ENCODE measurements at regions not wholly inside any gene's neighbourhood (a gene's known extent, or its start where the extent isn't known, plus 50 kb on each side); places are given as distances from the start of the nearest gene placed in this dataset.

DNA sequence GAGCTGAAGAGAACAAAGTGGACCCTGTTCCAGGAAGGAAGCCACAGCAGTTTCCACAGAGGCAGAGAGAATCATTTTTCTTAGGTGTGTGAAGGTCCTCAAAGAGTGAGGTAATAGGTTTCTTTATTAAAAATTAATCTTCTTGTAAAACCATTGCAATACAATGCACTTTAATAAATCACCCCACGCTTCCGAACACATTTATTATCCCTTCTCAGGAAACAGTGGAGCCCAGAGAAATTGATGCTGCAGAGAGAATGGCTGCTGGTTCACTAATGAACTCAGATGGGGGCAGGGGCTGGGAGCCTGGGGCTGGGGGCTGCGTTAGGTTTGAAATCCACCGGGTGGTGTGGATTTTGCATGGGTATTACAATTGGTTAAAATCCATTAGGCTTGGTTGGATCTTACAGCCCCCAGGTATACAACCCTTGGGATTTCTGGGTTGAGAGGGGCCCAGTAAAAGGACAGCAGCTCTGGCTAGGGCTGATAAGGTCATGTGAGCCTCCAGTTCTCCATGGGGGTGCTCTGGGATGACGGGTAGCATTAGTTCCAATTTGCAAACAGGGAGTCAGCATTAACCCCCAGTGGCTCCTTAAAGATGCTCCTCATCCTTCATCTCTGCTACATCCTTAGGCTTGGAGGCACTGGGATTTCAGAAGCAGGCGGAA is 718.1 kb upstream of the EEF2KMT start:
- POLR2A ChIA-PET (ENCODE audit: unreplicated experiment) = no interaction called here
- ATAC-seq (ENCODE audit: low read depth) = no peak

More for the DNA sequence above, 718.1 kb upstream of the EEF2KMT start:
- no TSS peak for BruUV-seq (replicated peaks)
- intact Hi-C loops (cut with micrococcal nuclease) (no loop called here), dilution Hi-C loops (cut with HindIII; ENCODE audit: low sequenced_read_pairs, unreplicated experiment) (no loop called here), in situ Hi-C loops (cut with MboI; ENCODE audit: low sequenced_read_pairs) (no loop called here)
- H3K9me3 ChIP-seq (ENCODE audit: control insufficient read depth, insufficient read depth, low read length) = peaks cover 22% of the 10 kb centered on the region
- H2BK120ac ChIP-seq (ENCODE audit: low read depth, low read length) = no peak overlapping the region
- WGBS, 2 experiments (ENCODE audit: extremely low coverage in 2 of 2, insufficient read length in 1 of 2) = no CpG with 5 or more reads among the region's 6 CpGs
- H3K18ac ChIP-seq (ENCODE audit: low read depth, low read length) = no peak overlapping the region
- no peaks in the 10 kb centered on the region for H3K79me1 ChIP-seq (ENCODE audit: low read depth in 1 of 2, low read length in 2 of 2)
- no peaks in the 10 kb centered on the region for H3K27me3 ChIP-seq (ENCODE audit: control insufficient read depth, insufficient read depth, low read length)
- no peaks in the 10 kb centered on the region for H3K9me1 ChIP-seq (ENCODE audit: insufficient read depth, low read length)
- H2AK5ac ChIP-seq (ENCODE audit: low read depth, low read length) = no peak overlapping the region
- H2AFZ ChIP-seq (replicated peaks; ENCODE audit: low read length, poor library complexity) = no peak overlapping the region
- H2AK9ac ChIP-seq (replicated peaks; ENCODE audit: low read depth, low read length, poor library complexity) = no peak overlapping the region
- no peak overlapping the region for H4K91ac ChIP-seq (ENCODE audit: insufficient read depth, low read depth, low read length)
- H4K8ac ChIP-seq (ENCODE audit: low read depth in 2 of 2, low read length in 2 of 2) = no peak overlapping the region
- H3K4me3 ChIP-seq (ENCODE audit: insufficient read depth, low read depth, low read length) = no peak overlapping the region
- H3K23ac ChIP-seq (ENCODE audit: low read depth, low read length) = no peak overlapping the region
- H2BK20ac ChIP-seq (ENCODE audit: low read depth, low read length) = no peak overlapping the region
- DNase-seq = no peak
- no peak overlapping the region for H3K9ac ChIP-seq (ENCODE audit: low read depth, low read length)
- no peaks in the 10 kb centered on the region for H4K20me1 ChIP-seq (ENCODE audit: insufficient read depth, low read length)
- no peak overlapping the region for H3K27ac ChIP-seq (ENCODE audit: insufficient read depth, low read length)
- no peak overlapping the region for H2BK15ac ChIP-seq (ENCODE audit: low read depth, low read length)
- H3K4me1 ChIP-seq (ENCODE audit: control insufficient read depth, insufficient read depth, low read length) = no peaks in the 10 kb centered on the region
- no peak overlapping the region for H4K5ac ChIP-seq (ENCODE audit: low read depth, low read length)
- no peak overlapping the region for H2BK5ac ChIP-seq (ENCODE audit: low read depth, low read length, poor library complexity, severe bottlenecking)
- H3K36me3 ChIP-seq (ENCODE audit: control insufficient read depth, insufficient read depth, low read length) = no peaks in the 10 kb centered on the region
- CTCF ChIA-PET = no interaction called here
- TF ChIP-seq, protein P1, sequence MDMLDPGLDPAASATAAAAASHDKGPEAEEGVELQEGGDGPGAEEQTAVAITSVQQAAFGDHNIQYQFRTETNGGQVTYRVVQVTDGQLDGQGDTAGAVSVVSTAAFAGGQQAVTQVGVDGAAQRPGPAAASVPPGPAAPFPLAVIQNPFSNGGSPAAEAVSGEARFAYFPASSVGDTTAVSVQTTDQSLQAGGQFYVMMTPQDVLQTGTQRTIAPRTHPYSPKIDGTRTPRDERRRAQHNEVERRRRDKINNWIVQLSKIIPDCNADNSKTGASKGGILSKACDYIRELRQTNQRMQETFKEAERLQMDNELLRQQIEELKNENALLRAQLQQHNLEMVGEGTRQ (IDR thresholded peaks at IDR 0.05; ENCODE audit: low read depth, low read length) = no peak
- TF ChIP-seq, protein P2, sequence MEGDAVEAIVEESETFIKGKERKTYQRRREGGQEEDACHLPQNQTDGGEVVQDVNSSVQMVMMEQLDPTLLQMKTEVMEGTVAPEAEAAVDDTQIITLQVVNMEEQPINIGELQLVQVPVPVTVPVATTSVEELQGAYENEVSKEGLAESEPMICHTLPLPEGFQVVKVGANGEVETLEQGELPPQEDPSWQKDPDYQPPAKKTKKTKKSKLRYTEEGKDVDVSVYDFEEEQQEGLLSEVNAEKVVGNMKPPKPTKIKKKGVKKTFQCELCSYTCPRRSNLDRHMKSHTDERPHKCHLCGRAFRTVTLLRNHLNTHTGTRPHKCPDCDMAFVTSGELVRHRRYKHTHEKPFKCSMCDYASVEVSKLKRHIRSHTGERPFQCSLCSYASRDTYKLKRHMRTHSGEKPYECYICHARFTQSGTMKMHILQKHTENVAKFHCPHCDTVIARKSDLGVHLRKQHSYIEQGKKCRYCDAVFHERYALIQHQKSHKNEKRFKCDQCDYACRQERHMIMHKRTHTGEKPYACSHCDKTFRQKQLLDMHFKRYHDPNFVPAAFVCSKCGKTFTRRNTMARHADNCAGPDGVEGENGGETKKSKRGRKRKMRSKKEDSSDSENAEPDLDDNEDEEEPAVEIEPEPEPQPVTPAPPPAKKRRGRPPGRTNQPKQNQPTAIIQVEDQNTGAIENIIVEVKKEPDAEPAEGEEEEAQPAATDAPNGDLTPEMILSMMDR (conservative IDR thresholded peaks at IDR 0.05; ENCODE audit: low read depth, low read length) = no peak
- TF ChIP-seq MAFK (IDR thresholded peaks at IDR 0.05; ENCODE audit: low read depth, low read length) = no peak
- TF ChIP-seq CHD1 (IDR thresholded peaks at IDR 0.05; ENCODE audit: low read depth, low read length) = no peak
- TF ChIP-seq FOS (IDR thresholded peaks at IDR 0.05; ENCODE audit: low read depth, low read length) = no peak
- TF ChIP-seq SMC3 (IDR thresholded peaks at IDR 0.05; ENCODE audit: low read depth, low read length) = no peak
- no peak for TF ChIP-seq NFE2L2 (IDR thresholded peaks at IDR 0.05; ENCODE audit: low read depth, low read length)
- TF ChIP-seq POLR2A (IDR thresholded peaks at IDR 0.05; ENCODE audit: low read depth, low read length) = no peak
- no peak for TF ChIP-seq BHLHE40 (IDR thresholded peaks at IDR 0.05; ENCODE audit: low read depth, low read length)
- no peak for TF ChIP-seq MXI1 (IDR thresholded peaks at IDR 0.05; ENCODE audit: borderline replicate concordance, low read depth, low read length)
- no peak for TF ChIP-seq CEBPB (IDR thresholded peaks at IDR 0.05; ENCODE audit: low read depth, low read length)
- no peak for TF ChIP-seq RAD21 (IDR thresholded peaks at IDR 0.05; ENCODE audit: low read length)
- no peak for TF ChIP-seq MAZ (IDR thresholded peaks at IDR 0.05; ENCODE audit: borderline replicate concordance, low read depth, low read length)
- TF ChIP-seq RFX5 (IDR thresholded peaks at IDR 0.05; ENCODE audit: low read depth, low read length) = no peak
- no peak for TF ChIP-seq RCOR1 (IDR thresholded peaks at IDR 0.05; ENCODE audit: insufficient replicate concordance, low read length)
- TF ChIP-seq, protein P3, sequence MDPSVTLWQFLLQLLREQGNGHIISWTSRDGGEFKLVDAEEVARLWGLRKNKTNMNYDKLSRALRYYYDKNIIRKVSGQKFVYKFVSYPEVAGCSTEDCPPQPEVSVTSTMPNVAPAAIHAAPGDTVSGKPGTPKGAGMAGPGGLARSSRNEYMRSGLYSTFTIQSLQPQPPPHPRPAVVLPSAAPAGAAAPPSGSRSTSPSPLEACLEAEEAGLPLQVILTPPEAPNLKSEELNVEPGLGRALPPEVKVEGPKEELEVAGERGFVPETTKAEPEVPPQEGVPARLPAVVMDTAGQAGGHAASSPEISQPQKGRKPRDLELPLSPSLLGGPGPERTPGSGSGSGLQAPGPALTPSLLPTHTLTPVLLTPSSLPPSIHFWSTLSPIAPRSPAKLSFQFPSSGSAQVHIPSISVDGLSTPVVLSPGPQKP (IDR thresholded peaks at IDR 0.05; ENCODE audit: borderline replicate concordance, low read depth, low read length) = no peak
- no peak overlapping the region for H3K14ac ChIP-seq (replicated peaks; ENCODE audit: low read depth, low read length)
- no peak overlapping the region for H3K56ac ChIP-seq (ENCODE audit: extremely low read depth, insufficient read depth, low read length)
- no peak overlapping the region for H3K4ac ChIP-seq (ENCODE audit: low read depth, low read length)
- H3K4me2 ChIP-seq (ENCODE audit: low read depth, low read length) = no peak overlapping the region
